ENCODE measurements at regions not wholly inside any gene's neighbourhood (a gene's known extent, or its start where the extent isn't known, plus 50 kb on each side); places are given as distances from the start of the nearest gene placed in this dataset.

DNA sequence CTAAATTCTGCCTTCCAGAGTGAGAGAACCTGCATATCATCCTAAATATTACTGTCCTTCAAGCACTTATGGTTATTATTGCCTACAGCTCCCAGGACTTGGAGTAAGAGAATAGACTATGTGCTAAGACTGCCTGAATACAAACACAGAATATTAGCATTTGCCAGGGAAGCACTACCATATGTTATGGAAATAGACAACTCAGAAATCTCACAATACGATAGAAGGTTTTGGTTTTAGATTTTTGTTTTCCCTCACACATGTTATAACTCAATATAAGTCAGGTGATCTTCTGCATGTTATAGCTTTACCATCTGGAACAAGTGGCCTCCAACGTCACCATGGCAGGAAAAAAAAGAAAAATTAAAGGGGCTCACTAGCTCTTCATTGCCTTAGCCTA, 413.9 kb downstream of the LRRIQ3 start:
- no peaks in the 10 kb centered on the region for H3K4me1 ChIP-seq (ENCODE audit: control insufficient read depth, insufficient read depth, low read length)
- no peak overlapping the region for H3K4me3 ChIP-seq (ENCODE audit: low read depth, low read length)
- no peaks in the 10 kb centered on the region for H3K36me3 ChIP-seq (ENCODE audit: control insufficient read depth, insufficient read depth, low read length)
- no peaks in the 10 kb centered on the region for H3K27me3 ChIP-seq (ENCODE audit: control insufficient read depth, insufficient read depth, low read length)
- H3K9me3 ChIP-seq (ENCODE audit: control insufficient read depth, insufficient read depth, low read length): no peaks in the 10 kb centered on the region
- no CpG with 5 or more reads among the region's 2 CpGs for WGBS (ENCODE audit: insufficient coverage)
- DNase-seq (ENCODE audit: low read depth in 4 of 6, low spot score in 6 of 6): peak in 1 of 6 donors; percentile 33
- H3K27ac ChIP-seq (ENCODE audit: low read depth, low read length): no peak overlapping the region

DNA sequence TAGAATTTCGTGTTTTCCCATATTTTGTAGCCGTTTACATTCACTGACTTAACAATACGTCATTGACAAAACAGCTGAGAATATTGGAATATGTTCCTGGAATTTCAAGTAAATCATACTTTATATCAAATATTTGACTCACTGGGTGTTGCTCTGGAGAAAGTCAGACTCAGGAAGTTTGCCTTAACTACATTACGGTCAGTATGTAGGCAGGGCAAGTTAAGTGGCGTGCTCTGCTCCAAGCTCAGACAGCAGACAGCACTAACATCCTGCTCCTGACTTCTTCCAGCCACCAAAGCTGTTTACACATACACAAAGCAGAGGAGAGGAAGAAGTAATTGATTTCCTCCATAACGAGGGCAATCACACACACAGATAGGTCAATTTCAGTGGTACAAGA, 414.6 kb downstream of the LRRIQ3 start:
- DNase-seq (ENCODE audit: low read depth in 4 of 6, low spot score in 6 of 6): no peak
- H3K9me3 ChIP-seq (ENCODE audit: control insufficient read depth, insufficient read depth, low read length): no peaks in the 10 kb centered on the region
- H3K27ac ChIP-seq (ENCODE audit: low read depth, low read length): no peak overlapping the region
- H3K27me3 ChIP-seq (ENCODE audit: control insufficient read depth, insufficient read depth, low read length): no peaks in the 10 kb centered on the region
- no peak overlapping the region for H3K4me3 ChIP-seq (ENCODE audit: low read depth, low read length)
- H3K4me1 ChIP-seq (ENCODE audit: control insufficient read depth, insufficient read depth, low read length): no peaks in the 10 kb centered on the region
- WGBS (ENCODE audit: insufficient coverage): no CpG with 5 or more reads among the region's 6 CpGs
- no peaks in the 10 kb centered on the region for H3K36me3 ChIP-seq (ENCODE audit: control insufficient read depth, insufficient read depth, low read length)

DNA sequence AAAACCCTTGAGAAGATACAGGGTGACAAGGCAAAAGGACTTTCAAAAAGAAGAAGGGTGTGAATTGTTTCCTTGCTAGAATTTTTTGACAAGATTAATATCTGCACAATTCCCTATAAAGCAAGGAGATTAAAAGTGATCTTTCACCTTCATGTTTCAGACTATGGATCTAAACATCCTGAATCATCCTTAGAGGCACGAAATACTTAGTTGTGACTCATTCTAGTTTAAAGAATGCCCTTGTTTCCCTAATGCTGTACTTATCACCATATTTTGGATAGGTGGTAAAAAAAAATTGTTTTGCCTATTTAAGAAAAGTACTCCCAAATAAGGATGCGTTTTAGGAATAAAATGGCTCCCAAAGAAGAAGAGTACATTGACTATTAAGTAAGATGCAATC, 415.1 kb downstream of the LRRIQ3 start:
- WGBS (ENCODE audit: insufficient coverage): 100% methylated on average over 1 of the region's 2 CpGs
- H3K27ac ChIP-seq (ENCODE audit: low read depth, low read length): no peak overlapping the region
- DNase-seq (ENCODE audit: low read depth in 4 of 6, low spot score in 6 of 6): no peak

DNA sequence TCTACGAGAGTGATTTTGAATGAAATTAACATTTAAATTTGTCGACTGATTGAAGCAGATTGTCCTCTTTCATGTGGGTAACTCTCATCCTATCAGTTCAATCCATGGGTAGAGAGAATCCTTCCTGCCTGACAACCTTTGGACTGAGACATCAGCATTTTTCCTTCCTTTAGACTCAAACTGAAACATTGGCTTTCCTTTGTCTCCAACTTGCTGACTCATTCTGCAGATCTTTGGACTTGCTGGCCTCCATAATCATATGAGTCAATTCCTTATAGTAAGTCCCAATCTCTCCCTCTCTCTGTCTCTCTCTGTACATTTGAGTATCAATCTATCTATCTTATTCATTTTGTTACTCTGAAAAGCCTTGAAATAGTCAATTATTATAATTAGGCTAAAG, 416.7 kb downstream of the LRRIQ3 start:
- DNase-seq (ENCODE audit: low read depth in 4 of 6, low spot score in 6 of 6): no peak
- Histone ChIP-seq H3K27ac (ENCODE audit: low read depth, low read length) (no peak overlapping the region), H3K4me1 (ENCODE audit: control insufficient read depth, insufficient read depth, low read length) (no peaks in the 10 kb centered on the region), H3K36me3 (ENCODE audit: control insufficient read depth, insufficient read depth, low read length) (no peaks in the 10 kb centered on the region), H3K9me3 (ENCODE audit: control insufficient read depth, insufficient read depth, low read length) (no peaks in the 10 kb centered on the region), H3K4me3 (ENCODE audit: low read depth, low read length) (no peak overlapping the region), H3K27me3 (ENCODE audit: control insufficient read depth, insufficient read depth, low read length) (no peaks in the 10 kb centered on the region)
- WGBS (ENCODE audit: insufficient coverage): no CpG with 5 or more reads among the region's 2 CpGs

More for the DNA sequence above, 415.1 kb downstream of the LRRIQ3 start:
- Histone ChIP-seq H3K36me3 (ENCODE audit: control insufficient read depth, insufficient read depth, low read length) (no peaks in the 10 kb centered on the region), H3K9me3 (ENCODE audit: control insufficient read depth, insufficient read depth, low read length) (no peaks in the 10 kb centered on the region), H3K27me3 (ENCODE audit: control insufficient read depth, insufficient read depth, low read length) (no peaks in the 10 kb centered on the region), H3K4me1 (ENCODE audit: control insufficient read depth, insufficient read depth, low read length) (no peaks in the 10 kb centered on the region), H3K4me3 (ENCODE audit: low read depth, low read length) (no peak overlapping the region)

DNA sequence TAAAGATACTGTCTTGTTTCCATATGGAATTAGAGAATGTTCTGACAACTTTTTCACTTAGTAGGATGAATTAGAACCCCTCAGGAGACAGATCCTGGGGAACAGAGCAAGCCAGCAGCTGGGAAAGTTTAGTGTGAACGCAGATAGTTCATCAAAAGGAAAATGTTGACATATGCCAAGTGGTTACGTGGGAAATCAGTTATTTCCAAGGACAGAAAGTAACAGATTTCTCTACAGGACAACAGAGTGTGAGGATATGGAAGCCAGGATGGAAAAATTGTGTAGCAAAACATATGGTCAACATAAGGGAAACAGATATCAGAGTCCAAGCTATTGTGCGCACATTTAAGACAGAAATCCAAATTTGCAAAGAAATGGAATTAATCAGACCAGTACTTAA, 419.5 kb downstream of the LRRIQ3 start:
- Histone ChIP-seq H3K36me3 (ENCODE audit: control insufficient read depth, insufficient read depth, low read length) (no peaks in the 10 kb centered on the region), H3K27ac (ENCODE audit: low read depth, low read length) (no peak overlapping the region), H3K9me3 (ENCODE audit: control insufficient read depth, insufficient read depth, low read length) (no peaks in the 10 kb centered on the region), H3K27me3 (ENCODE audit: control insufficient read depth, insufficient read depth, low read length) (no peaks in the 10 kb centered on the region), H3K4me1 (ENCODE audit: control insufficient read depth, insufficient read depth, low read length) (no peaks in the 10 kb centered on the region), H3K4me3 (ENCODE audit: low read depth, low read length) (no peak overlapping the region)
- DNase-seq (ENCODE audit: low read depth in 4 of 6, low spot score in 6 of 6): peak in 1 of 6 donors; percentile 68
- WGBS (ENCODE audit: insufficient coverage): 67% methylated on average over 1 of the region's 3 CpGs

DNA sequence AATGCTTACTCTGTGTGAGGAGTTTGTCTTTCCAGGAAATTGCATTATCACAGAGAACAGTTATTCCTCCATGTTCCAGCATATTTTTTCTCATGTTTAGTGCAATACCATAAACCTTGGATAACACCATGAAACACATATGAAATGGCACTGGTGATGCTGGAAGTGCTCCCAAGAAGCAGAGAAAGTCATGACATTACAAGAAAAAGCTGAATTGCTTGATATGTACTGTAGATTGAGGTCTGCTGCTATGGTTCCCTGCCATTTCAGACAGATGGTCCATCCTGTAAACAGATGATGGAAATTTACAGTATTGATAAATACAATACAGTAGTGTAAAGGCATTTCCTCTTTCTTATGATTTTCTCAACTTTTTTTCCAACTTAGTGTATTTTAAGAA, 422.1 kb downstream of the LRRIQ3 start:
- Histone ChIP-seq H3K27me3 (ENCODE audit: control insufficient read depth, insufficient read depth, low read length) (no peaks in the 10 kb centered on the region), H3K4me3 (ENCODE audit: low read depth, low read length) (no peak overlapping the region), H3K27ac (ENCODE audit: low read depth, low read length) (no peak overlapping the region), H3K36me3 (ENCODE audit: control insufficient read depth, insufficient read depth, low read length) (no peaks in the 10 kb centered on the region), H3K9me3 (ENCODE audit: control insufficient read depth, insufficient read depth, low read length) (no peaks in the 10 kb centered on the region), H3K4me1 (ENCODE audit: control insufficient read depth, insufficient read depth, low read length) (no peaks in the 10 kb centered on the region)
- peak in 1 of 6 donors; percentile 67 for DNase-seq (ENCODE audit: low read depth in 4 of 6, low spot score in 6 of 6)

DNA sequence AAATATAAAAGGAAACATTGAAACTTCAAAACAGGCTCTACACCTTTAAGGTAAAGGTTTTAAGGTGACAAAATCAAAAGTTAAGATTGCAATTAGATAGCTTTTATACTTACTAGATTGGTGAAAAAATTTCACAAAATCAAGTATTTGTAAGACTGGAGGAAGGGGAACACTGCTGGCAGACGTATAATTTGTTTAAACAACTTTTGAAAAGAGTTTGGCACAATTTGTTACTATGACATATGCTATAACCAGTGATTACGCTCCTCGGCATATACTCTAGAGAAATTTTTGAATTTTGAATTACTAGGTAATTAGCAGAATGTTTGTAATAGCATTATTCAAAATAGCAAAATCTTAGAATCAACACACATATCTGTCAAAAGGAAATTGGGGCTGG, 425.0 kb downstream of the LRRIQ3 start:
- no CpG with 5 or more reads among the region's 3 CpGs for WGBS (ENCODE audit: insufficient coverage)
- DNase-seq (ENCODE audit: low read depth in 4 of 6, low spot score in 6 of 6): peak in 1 of 6 donors; percentile 53
- H3K36me3 ChIP-seq (ENCODE audit: control insufficient read depth, insufficient read depth, low read length): no peaks in the 10 kb centered on the region

DNA sequence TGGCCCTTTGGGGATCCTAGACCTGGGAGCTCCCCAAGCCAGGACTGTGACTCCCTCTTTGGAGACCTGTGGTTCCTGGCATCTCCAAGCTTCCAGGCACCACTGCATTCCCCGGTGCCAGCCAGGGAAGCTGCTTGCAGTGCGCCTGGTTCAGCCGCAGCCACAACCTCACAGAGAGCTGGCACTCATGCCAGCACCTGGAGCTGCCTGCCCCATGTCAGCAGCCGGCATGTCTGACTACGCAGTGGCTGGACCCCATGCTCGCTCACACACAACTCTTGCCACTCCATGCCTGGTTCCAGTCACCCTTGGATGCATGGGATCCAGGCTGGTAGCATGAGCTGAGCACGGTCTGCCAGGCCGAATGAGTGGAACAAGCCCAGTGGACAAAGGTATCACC, 426.6 kb downstream of the LRRIQ3 start:
- WGBS (ENCODE audit: insufficient coverage): 99% methylated on average over 8 of the region's 8 CpGs
- no peak for DNase-seq (ENCODE audit: low read depth in 4 of 6, low spot score in 6 of 6)
- H3K27me3 ChIP-seq (ENCODE audit: control insufficient read depth, insufficient read depth, low read length): no peaks in the 10 kb centered on the region
- H3K4me1 ChIP-seq (ENCODE audit: control insufficient read depth, insufficient read depth, low read length): no peaks in the 10 kb centered on the region
- H3K9me3 ChIP-seq (ENCODE audit: control insufficient read depth, insufficient read depth, low read length): no peaks in the 10 kb centered on the region
- no peak overlapping the region for H3K27ac ChIP-seq (ENCODE audit: low read depth, low read length)
- no peak overlapping the region for H3K4me3 ChIP-seq (ENCODE audit: low read depth, low read length)
- no peaks in the 10 kb centered on the region for H3K36me3 ChIP-seq (ENCODE audit: control insufficient read depth, insufficient read depth, low read length)

More for the DNA sequence above, 425.0 kb downstream of the LRRIQ3 start:
- Histone ChIP-seq H3K27me3 (ENCODE audit: control insufficient read depth, insufficient read depth, low read length) (no peaks in the 10 kb centered on the region), H3K4me1 (ENCODE audit: control insufficient read depth, insufficient read depth, low read length) (no peaks in the 10 kb centered on the region), H3K9me3 (ENCODE audit: control insufficient read depth, insufficient read depth, low read length) (no peaks in the 10 kb centered on the region), H3K27ac (ENCODE audit: low read depth, low read length) (no peak overlapping the region), H3K4me3 (ENCODE audit: low read depth, low read length) (no peak overlapping the region)

DNA sequence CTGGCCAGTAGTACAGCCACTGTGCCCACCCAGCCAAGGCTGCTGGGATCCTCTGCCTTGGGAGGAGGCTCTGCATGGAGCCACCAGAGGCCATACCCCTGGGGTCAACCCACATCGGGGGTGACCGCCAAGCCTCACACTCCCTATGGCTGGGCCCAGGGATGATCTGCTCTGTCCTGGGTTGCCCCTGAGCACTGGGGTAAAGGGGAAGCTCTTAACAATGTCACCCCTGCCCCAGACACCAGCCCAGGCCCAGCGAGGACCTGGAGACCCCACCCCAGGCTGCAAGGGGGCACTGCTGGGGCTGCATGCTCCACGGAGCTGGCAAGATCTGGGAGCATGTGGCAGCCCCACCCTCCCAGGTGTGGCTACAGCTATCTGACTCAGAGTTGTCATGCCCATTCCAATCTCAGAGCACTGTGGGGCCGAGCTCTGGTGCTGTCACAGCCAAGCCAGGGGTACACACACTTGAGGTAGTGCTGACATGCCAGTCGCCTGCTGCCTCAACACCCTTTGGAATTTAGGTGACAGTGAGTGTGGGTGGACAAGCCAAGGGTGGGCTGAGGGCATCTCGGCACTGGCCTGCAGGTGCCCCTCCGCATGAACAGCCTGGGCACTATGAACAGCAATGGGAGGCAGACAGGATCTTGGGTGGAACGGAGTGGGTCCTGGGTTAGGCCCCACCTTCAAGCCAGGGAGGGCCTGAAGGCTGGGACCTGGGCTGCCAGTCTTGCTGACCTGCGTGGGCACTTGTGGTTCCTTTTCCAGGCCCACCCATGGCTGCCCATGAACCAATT, 427.7 kb downstream of the LRRIQ3 start:
- no peak overlapping the region for H3K4me3 ChIP-seq (ENCODE audit: low read depth, low read length)
- H3K9me3 ChIP-seq (ENCODE audit: control insufficient read depth, insufficient read depth, low read length): no peaks in the 10 kb centered on the region
- H3K27me3 ChIP-seq (ENCODE audit: control insufficient read depth, insufficient read depth, low read length): no peaks in the 10 kb centered on the region
- H3K27ac ChIP-seq (ENCODE audit: low read depth, low read length): no peak overlapping the region
- H3K36me3 ChIP-seq (ENCODE audit: control insufficient read depth, insufficient read depth, low read length): no peaks in the 10 kb centered on the region
- 96% methylated on average over 9 of the region's 10 CpGs for WGBS (ENCODE audit: insufficient coverage)
- no peak for DNase-seq (ENCODE audit: low read depth in 4 of 6, low spot score in 6 of 6)
- no peaks in the 10 kb centered on the region for H3K4me1 ChIP-seq (ENCODE audit: control insufficient read depth, insufficient read depth, low read length)

DNA sequence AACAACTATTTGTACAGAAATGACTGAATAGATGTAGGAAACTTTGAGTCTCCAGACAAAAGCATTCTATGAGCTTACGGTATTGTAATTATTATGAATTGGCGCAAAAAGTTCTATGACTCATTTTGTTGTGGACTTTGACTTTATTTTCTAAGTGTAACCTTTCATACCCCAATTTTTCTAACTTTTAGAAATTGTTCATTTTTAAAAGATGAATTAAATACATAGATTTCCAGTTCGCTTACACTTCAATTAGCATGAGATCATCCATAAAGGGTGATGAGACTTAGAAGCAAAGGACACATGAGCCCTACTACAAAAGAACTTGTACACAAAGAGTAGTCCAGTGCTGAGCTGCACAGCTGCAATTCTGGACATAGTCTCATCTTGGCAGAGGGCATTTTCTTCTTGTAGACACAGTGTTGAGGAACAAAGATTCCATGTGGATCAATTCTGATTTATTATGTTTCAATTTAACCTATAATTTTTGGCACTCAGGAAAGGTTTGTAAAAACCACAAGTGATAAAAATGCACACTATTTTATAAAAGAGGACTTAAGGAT, 431.1 kb downstream of the LRRIQ3 start:
- no peak overlapping the region for H3K27ac ChIP-seq (ENCODE audit: low read depth, low read length)
- no peak for DNase-seq (ENCODE audit: low read depth in 4 of 6, low spot score in 6 of 6)
- WGBS (ENCODE audit: insufficient coverage): no CpG with 5 or more reads among the region's 3 CpGs

More for the DNA sequence above, 431.1 kb downstream of the LRRIQ3 start:
- no peaks in the 10 kb centered on the region for H3K4me1 ChIP-seq (ENCODE audit: control insufficient read depth, insufficient read depth, low read length)
- H3K27me3 ChIP-seq (ENCODE audit: control insufficient read depth, insufficient read depth, low read length): no peaks in the 10 kb centered on the region
- no peak overlapping the region for H3K4me3 ChIP-seq (ENCODE audit: low read depth, low read length)
- no peaks in the 10 kb centered on the region for H3K36me3 ChIP-seq (ENCODE audit: control insufficient read depth, insufficient read depth, low read length)
- no peaks in the 10 kb centered on the region for H3K9me3 ChIP-seq (ENCODE audit: control insufficient read depth, insufficient read depth, low read length)
